Transverse colon (tissue), 4 donors: ENCODE measurements at regions not wholly inside any gene's neighbourhood (a gene's known extent, or its start where the extent isn't known, plus 50 kb on each side); places are given as distances from the start of the nearest gene placed in this dataset.

Experiments used
- DNase-seq: peaks from one replicate; pipeline ENCODE4 v3.0.0-alpha.2; 2019
- H3K27ac ChIP-seq, 4 donors: fragments of 200-600 bp; sonication (generic); 2 replicates each; pipeline ENCODE4 v1.5.1; 2016 to 2018; ENCODE audit warnings: inconsistent platforms in 4 of 4
- H3K27me3 ChIP-seq: fragments of 200-600 bp; sonication (generic); 2 replicates; pipeline ENCODE4 v1.5.1; 2017; ENCODE audit warnings: inconsistent platforms
- H3K36me3 ChIP-seq, 4 donors: fragments of 200-600 bp; sonication (generic); 2 replicates each; pipeline ENCODE4 v1.5.1; 2017 to 2019; ENCODE audit warnings: inconsistent platforms in 4 of 4
- H3K4me1 ChIP-seq, 4 donors: fragments of 200-600 bp; sonication (generic); 2 replicates each; pipeline ENCODE4 v1.5.1; 2017 to 2020; ENCODE audit warnings: inconsistent platforms in 4 of 4
- H3K4me3 ChIP-seq, 4 donors: fragments of 200-600 bp; sonication (generic); 1 replicate in 1 of 4; 2 replicates in 3 of 4; pipeline versions ENCODE4 v1.5.1 to v1.6.1; 2017 to 2019; ENCODE audit warnings: inconsistent platforms in 4 of 4
- H3K9me3 ChIP-seq, 2 donors: fragments of 200-600 bp; sonication (generic); 2 replicates each; pipeline ENCODE4 v1.5.1; 2017 to 2019; ENCODE audit warnings: inconsistent platforms in 2 of 2
- CTCF ChIP-seq, 5 experiments: fragments of 200-600 bp in 3 of 5; fragments of 450-650 bp in 2 of 5; sonication (generic) in 3 of 5; IDR thresholded peaks; 1 replicate in 2 of 5; 2 replicates in 3 of 5; pipeline ENCODE4 v1.5.1; 2016 to 2017; ENCODE audit warnings: antibody characterized with exemption in 5 of 5, inconsistent platforms in 3 of 5, mild to moderate bottlenecking in 2 of 5, moderate library complexity in 1 of 5
- EP300 ChIP-seq: sonication (generic); formaldehyde crosslinking; IDR thresholded peaks from one replicate; pipeline ENCODE4 v1.6.1; 2017; ENCODE audit warnings: antibody characterized with exemption, low read depth
- POLR2A ChIP-seq: fragments of 450-650 bp; IDR thresholded peaks from one replicate; pipeline ENCODE4 v1.6.1; 2016; ENCODE audit warnings: antibody characterized with exemption, mild to moderate bottlenecking, moderate library complexity
- POLR2AphosphoS5 ChIP-seq, 3 donors: sonication (generic); formaldehyde crosslinking; IDR thresholded peaks; one replicate each; pipeline ENCODE4 v1.6.1; 2016; ENCODE audit warnings: antibody characterized with exemption in 3 of 3
- whole genome bisulfite sequencing, 2 donors: methylation state at CpG; one replicate each; pipeline ENCODE4 v1.1.5; 2018; ENCODE audit warnings: low coverage in 1 of 2; 5-methylcytosine and 5-hydroxymethylcytosine counted together
- in situ Hi-C, 4 donors: fragments of 200-750 bp; cut with MboI; loops; one replicate each; pipeline versions ENCODE4 v1.15.0 to v1.15.1; 2017; ENCODE audit warnings: low sequenced_read_pairs in 3 of 4, low pct_ligation_motif_present in 1 of 4, low pct_unique_long_range_greater_than_20kb in 1 of 4
- intact Hi-C: fragments of 100-400 bp; cut with DNase I; formaldehyde crosslinking; loops from one replicate; pipeline ENCODE4 v1.15.1; 2023; ENCODE audit warnings: low total_unique reads

GRCh38 chr3:152051501-152052404, 178.3 kb downstream of the SUCNR1 start:
- no peaks in the 10 kb centered on the region for H3K9me3 ChIP-seq
- peak overlapping the region in 1 of 4 donors; percentile 6 for H3K27ac ChIP-seq
- intact Hi-C loops, result no loop called here
- no peak for DNase-seq
- WGBS, 2 donors, result 59 to 72% methylated on average over 2 to 3 of the region's 3 CpGs
- H3K27me3 ChIP-seq, result no peaks in the 10 kb centered on the region
- no peaks in the 10 kb centered on the region for H3K36me3 ChIP-seq
- no peak for TF ChIP-seq CTCF (IDR thresholded peaks at IDR 0.05)
- no peak for TF ChIP-seq EP300
- TF ChIP-seq POLR2A, result no peak
- no peak overlapping the region for H3K4me3 ChIP-seq
- in situ Hi-C loops, result loop anchor here in 2 of 4 donors (25.0 kb wide), 1 partner anchor 386 kb away; no protein-coding TSS in a partner anchor
- H3K4me1 ChIP-seq, result peaks cover 0 to 5% (median 2%) of the 10 kb centered on the region in 4 donors

- no peak for DNase-seq
- Histone ChIP-seq H3K36me3 (no peaks in the 10 kb centered on the region), H3K4me1 (peaks cover 0 to 5% (median 2%) of the 10 kb centered on the region in 4 donors), H3K27ac (no peak overlapping the region), H3K27me3 (no peaks in the 10 kb centered on the region), H3K9me3 (no peaks in the 10 kb centered on the region), H3K4me3 (no peak overlapping the region)
- in situ Hi-C loops (loop anchor here in 2 of 4 donors (25.0 kb wide), 1 partner anchor 383 kb away; no protein-coding TSS in a partner anchor), intact Hi-C loops (no loop called here)
- TF ChIP-seq CTCF (IDR thresholded peaks at IDR 0.05) (no peak), POLR2A (no peak), EP300 (no peak), POLR2AphosphoS5 (IDR thresholded peaks at IDR 0.05) (no peak)
- WGBS, 2 donors, result 67 to 100% methylated on average over 1 of the region's 1 CpG
These were observed 180.4 kb downstream of the SUCNR1 start for GRCh38 chr3:152053866-152054265.

DNA sequence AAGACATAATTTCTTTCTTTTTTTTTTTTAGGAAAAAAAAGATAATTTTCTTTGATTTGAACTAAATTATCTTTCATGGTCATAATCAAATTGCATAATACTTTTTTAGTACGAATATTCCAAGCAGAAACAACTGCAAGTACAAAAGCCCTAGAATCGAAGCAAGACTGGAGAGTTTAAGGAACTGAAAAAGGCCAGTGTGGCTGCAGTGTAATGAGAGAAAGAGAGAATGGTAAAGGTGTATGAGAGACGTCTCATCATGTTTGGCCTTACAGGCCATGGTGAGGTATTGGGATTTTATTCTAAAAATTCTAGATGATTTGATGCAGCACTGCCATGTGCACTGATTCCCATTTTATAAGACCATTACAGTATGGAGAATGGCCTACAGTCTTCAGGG, 180.9 kb downstream of the SUCNR1 start:
- Histone ChIP-seq H3K36me3 (no peaks in the 10 kb centered on the region), H3K27ac (no peak overlapping the region), H3K4me3 (no peak overlapping the region), H3K27me3 (no peaks in the 10 kb centered on the region), H3K9me3 (no peaks in the 10 kb centered on the region), H3K4me1 (peaks cover 0 to 5% (median 2%) of the 10 kb centered on the region in 4 donors)
- in situ Hi-C loops (loop anchor here in 2 of 4 donors (25.0 kb wide), 1 partner anchor 383 kb away; no protein-coding TSS in a partner anchor), intact Hi-C loops (no loop called here)
- WGBS, 2 donors, result 74 to 87% methylated on average over 3 of the region's 3 CpGs
- TF ChIP-seq POLR2AphosphoS5 (IDR thresholded peaks at IDR 0.05), result no peak
- no peak for TF ChIP-seq EP300
- no peak for TF ChIP-seq CTCF (IDR thresholded peaks at IDR 0.05)
- TF ChIP-seq POLR2A, result no peak
- DNase-seq, result no peak

DNA sequence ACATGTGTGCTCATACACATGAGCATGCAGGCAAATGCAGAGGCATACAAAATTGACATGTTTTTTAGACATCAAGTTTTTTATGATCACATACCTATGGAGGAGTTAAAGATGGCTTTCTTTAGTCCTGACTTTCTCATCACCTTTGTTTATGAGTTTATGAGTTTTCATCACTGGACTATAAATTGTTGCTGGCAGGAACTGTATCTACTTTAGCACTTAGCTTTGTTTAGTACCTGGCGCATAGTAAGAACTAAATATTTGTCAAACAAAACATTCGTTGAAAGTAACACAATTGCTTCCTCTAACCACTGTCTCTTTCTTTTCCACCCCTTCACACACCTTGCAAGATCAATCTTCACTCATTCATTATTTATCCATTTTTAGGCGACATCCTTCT, 182.6 kb downstream of the SUCNR1 start:
- H3K36me3 ChIP-seq, result no peaks in the 10 kb centered on the region
- in situ Hi-C loops, result loop anchor here in 2 of 4 donors (25.0 kb wide), 1 partner anchor 381 kb away; no protein-coding TSS in a partner anchor
- peaks cover 0 to 5% (median 2%) of the 10 kb centered on the region in 4 donors for H3K4me1 ChIP-seq
- H3K27me3 ChIP-seq, result no peaks in the 10 kb centered on the region
- intact Hi-C loops, result no loop called here
- H3K4me3 ChIP-seq, result no peak overlapping the region
- H3K27ac ChIP-seq, result no peak overlapping the region
- no peak for TF ChIP-seq CTCF (IDR thresholded peaks at IDR 0.05)
- TF ChIP-seq EP300, result no peak
- no peak for TF ChIP-seq POLR2A
- TF ChIP-seq POLR2AphosphoS5 (IDR thresholded peaks at IDR 0.05), result no peak
- DNase-seq, result no peak
- H3K9me3 ChIP-seq, result no peaks in the 10 kb centered on the region
- WGBS, 2 donors, result 57 to 67% methylated on average over 3 of the region's 3 CpGs
